HG03103 (cell line): ENCODE measurements at regions not wholly inside any gene's neighbourhood (a gene's known extent, or its start where the extent isn't known, plus 50 kb on each side); places are given as distances from the start of the nearest gene placed in this dataset.
"Not testable (repeated sequence)": the region's sequence is repeated elsewhere in the genome, so short reads cannot be mapped to it uniquely, and the experiment has no call there.

ENCODE experiments used
- ATAC-seq: cut with Tn5 transposase; IDR thresholded peaks from one replicate; pipeline ENCODE4 v1.9.1; 2021; ENCODE audit warnings: low read depth; ENCODE audit not compliant: unreplicated experiment

GRCh38 chr3:177681156-177681555 lies 483.9 kb upstream of the TBL1XR1 start:
- no peak for ATAC-seq

- no peak for ATAC-seq
Measured at GRCh38 chr3:177681852-177682251, 484.6 kb upstream of the TBL1XR1 start.

- ATAC-seq = no peak
Measured at GRCh38 chr3:177683586-177683985, 486.3 kb upstream of the TBL1XR1 start.

- no peak for ATAC-seq
Measured at GRCh38 chr3:177686671-177687070, 489.4 kb upstream of the TBL1XR1 start.

- no peak for ATAC-seq
Measured at GRCh38 chr3:177687291-177687690, 490.0 kb upstream of the TBL1XR1 start.

- no peak for ATAC-seq
Measured at GRCh38 chr3:177688152-177688551, 490.9 kb upstream of the TBL1XR1 start.

GRCh38 chr3:177689077-177689476 lies 491.8 kb upstream of the TBL1XR1 start:
- no peak for ATAC-seq

GRCh38 chr3:177689869-177690268 lies 492.6 kb upstream of the TBL1XR1 start:
- no peak for ATAC-seq

- ATAC-seq = no peak
Measured at GRCh38 chr3:177690306-177690705, 493.0 kb upstream of the TBL1XR1 start.

GRCh38 chr3:177692304-177692975 lies 495.2 kb upstream of the TBL1XR1 start:
- no peak for ATAC-seq

- no peak for ATAC-seq
Measured at GRCh38 chr3:177693616-177694264, 496.5 kb upstream of the TBL1XR1 start.

GRCh38 chr3:177694316-177694715 lies 497.0 kb upstream of the TBL1XR1 start:
- no peak for ATAC-seq

GRCh38 chr3:177694951-177695350 lies 497.7 kb upstream of the TBL1XR1 start:
- no peak for ATAC-seq

- ATAC-seq = no peak
Measured at GRCh38 chr3:177700117-177700516, 502.8 kb upstream of the TBL1XR1 start.

- no peak for ATAC-seq
Measured at GRCh38 chr3:177703788-177704187, 506.5 kb upstream of the TBL1XR1 start.

GRCh38 chr3:177705976-177706823 lies 508.9 kb upstream of the TBL1XR1 start:
- ATAC-seq = no peak

- not testable (repeated sequence) for ATAC-seq
Measured at GRCh38 chr3:177709470-177709869, 512.2 kb upstream of the TBL1XR1 start.

GRCh38 chr3:177710506-177710905 lies 513.2 kb upstream of the TBL1XR1 start:
- no peak for ATAC-seq

GRCh38 chr3:177711637-177712036 lies 514.4 kb upstream of the TBL1XR1 start:
- ATAC-seq = no peak

- ATAC-seq = no peak
Measured at GRCh38 chr3:177713928-177714900, 516.9 kb upstream of the TBL1XR1 start.
